Fibroblast of peridontal ligament (primary cell): ENCODE measurements at regions not wholly inside any gene's neighbourhood (a gene's known extent, or its start where the extent isn't known, plus 50 kb on each side); places are given as distances from the start of the nearest gene placed in this dataset.
"Not testable (repeated sequence)": the region's sequence is repeated elsewhere in the genome, so short reads cannot be mapped to it uniquely, and the experiment has no call there.

Experiments
- DNase-seq: peaks from one replicate; pipeline ENCODE4 v3.0.0-alpha.2; 2010; ENCODE audit errors: extremely low read depth

- not testable (repeated sequence) for DNase-seq
Measured at GRCh38 chr5:154588833-154589425, 110.9 kb upstream of the HAND1 start.

DNA sequence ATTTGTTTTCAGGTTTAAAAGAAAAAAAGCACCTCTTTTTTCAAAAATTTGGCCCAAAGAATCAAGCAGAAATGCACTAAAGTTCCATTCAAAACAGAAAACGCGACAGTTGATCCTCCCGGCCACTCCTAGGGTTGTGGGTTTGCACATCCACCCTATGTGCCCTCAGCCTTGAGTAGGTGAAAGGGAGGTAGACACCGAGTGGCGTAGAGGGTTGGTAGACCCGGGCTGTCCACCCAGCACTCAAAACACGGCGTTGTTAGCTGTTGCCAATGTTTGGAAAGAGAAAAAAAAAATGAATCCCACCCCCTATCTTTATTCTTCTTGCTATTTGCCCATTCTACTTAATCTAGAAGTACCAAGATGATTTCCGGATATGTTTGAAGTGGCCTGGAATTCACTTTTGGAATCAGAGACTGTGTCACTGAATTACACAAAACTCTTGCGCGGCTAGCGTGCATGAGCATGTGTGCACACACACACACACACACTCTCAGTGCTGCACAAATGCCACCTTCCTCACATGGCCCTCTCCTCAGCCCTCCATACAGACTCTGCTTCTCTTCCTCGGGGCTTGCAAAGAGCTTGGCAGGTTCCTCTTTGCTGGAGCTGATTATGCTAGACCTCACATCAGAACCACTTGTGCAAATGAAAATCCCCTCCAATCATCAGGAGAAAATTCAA lies 110.2 kb upstream of the HAND1 start:
- no peak for DNase-seq

GRCh38 chr5:154587123-154588026 lies 109.3 kb upstream of the HAND1 start:
- DNase-seq: no peak

GRCh38 chr5:154583671-154584177 lies 105.7 kb upstream of the HAND1 start:
- DNase-seq: no peak

- no peak for DNase-seq
Measured at GRCh38 chr5:154580422-154580821, 102.4 kb upstream of the HAND1 start.

DNA sequence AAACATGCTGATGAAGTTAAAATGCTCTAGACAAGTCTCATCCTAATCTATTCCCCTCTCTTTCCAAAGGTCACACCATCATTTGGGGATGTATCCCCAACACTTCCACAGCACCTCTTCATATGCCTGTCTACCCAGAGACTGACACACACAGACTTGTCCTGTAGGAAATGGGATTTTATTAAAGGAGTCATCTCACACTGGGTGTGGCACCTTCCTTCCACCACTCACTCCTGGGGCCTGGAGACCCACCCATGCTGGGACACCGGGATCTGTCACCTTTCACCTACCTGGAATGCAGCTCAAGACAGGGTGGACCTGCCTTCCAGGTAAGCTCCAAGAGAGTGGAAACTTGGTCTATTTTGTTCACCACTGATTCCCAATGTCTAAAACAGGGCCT lies 99.4 kb upstream of the HAND1 start:
- DNase-seq: no peak

- DNase-seq: no peak
Measured at GRCh38 chr5:154576429-154576806, 98.4 kb upstream of the HAND1 start.

DNA sequence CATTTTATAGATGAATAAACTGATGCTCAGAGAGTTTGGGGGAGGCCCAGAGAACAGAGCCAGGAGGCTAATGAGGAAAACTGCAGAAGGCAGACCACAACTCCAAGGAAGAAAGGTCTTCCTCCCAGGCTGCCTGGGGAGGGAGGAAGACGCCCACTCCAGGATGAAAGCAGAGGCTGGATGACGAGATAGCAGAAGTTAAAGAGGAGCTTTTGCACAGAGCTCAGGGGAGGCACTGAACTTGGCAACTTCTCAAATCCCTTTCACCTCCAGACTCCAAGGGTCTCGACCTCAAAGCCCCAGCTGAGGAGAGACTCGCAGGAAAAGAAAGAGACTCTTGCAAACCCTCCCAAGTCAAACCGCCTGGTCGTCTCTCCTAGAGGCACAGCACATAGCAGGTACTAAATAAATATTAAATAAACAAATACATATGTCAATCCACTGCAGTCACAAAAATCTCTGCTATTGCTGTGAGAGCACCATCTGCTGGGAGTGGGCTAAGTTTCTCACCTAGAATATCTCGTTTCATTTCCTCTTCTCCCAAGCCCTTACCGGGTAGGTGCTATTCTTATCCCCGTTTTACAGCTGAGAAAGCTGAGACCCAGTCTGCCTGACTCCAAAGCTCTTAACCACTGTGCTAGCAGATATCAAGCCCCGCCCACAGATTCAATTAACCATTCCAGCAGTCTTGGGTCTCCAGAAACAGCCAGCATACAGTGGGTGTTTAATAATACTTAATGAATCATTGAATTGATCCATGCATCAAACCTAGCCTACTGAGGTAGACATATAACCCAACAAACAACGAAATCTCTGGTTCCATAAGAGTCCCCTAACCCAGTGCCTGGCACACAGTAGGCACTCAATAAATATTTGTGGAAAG lies 97.8 kb upstream of the HAND1 start:
- no peak for DNase-seq

DNA sequence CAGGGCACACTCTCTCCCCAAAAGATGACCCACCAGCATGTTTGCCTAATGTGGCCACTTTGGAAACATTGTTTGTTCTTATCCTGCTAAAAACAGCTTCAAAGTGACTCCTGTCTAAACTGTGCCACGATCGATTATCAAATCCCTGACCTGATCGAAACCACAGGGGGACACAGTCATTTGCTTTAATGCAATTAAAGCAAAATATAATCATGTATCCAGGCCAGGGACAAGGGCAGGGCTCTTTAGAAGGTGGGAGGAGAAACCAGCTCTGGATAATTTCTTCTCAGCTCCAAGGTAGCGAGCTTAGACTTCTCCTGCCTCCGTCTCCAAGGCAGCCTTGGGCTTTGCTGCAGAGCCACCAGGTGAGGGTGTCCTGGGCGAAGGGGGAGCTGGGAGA lies 95.0 kb upstream of the HAND1 start:
- DNase-seq: no peak

GRCh38 chr5:154571325-154572035 lies 93.5 kb upstream of the HAND1 start:
- no peak for DNase-seq

DNA sequence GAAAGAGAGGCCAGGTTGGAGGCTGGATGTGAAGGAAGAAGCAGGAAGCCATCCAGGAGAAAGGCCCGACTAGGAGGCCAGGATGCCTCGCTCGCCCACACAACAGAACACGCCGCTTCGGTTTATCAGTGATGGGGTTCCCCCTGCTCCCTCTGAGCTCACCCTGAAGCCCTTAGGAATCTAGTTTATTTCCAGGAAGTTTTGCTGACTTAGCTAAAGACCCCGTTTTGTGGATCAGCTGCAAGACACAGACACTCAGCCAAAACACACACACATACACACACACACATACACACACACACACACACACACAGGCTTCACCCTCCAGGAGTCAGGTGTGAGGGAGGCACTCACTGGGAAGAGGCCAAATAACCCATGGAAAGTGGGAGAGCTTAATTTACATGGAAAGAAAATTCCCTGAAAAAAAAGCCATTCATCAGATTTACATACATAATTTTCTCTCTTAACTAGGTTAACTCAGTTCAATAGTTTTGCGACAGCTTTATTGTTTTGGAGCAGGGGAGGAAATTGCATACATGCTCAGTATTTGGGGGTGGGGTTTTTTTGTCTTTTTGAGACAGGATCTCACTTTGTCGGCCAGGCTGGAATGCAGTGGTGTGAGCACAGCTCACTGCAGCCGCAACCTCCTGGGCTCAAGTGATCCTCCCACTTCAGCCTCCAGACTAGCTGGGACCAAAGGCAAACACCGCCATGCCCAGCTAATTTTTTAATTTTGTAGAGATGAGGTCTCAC lies 92.7 kb upstream of the HAND1 start:
- no peak for DNase-seq

DNA sequence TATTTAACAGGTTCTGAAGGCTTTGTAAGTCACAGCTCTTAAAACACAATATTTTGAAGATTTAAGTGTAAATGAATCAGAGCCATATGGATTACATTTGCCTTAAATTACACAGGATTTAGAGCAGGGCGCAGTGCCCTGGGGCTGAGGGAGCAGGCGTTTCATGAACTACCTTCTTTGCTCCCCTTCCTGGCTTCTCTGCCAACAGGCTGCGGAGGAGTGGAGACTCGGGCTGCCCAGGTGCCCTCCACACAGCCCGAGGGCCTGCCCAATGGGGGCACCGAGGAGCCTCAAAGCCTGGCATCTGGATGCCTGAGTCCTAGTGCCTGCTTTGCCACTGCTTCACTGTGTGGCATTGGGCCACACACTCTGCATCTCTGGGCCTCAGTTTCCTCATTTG lies 90.6 kb upstream of the HAND1 start:
- DNase-seq: no peak

DNA sequence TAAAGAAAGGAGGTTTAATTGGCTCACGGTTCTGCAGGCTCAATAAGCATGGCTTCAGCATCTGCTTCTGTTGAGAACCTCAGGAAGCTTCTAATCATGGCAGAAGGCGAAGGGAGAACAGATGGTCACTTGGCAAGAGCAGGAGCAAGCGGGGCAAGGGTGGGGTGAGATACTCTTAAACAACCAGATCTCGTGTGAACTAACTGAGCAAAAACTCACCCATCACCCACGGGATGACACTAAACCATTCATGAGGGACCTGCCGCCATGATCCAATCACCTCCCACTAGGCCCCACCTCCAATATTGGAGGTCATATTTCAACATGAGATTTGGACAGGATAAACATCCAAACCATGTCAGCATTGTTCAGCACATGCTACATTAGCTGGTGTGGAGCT lies 89.1 kb upstream of the HAND1 start:
- no peak for DNase-seq

- no peak for DNase-seq
Measured at GRCh38 chr5:154566146-154566680, 88.2 kb upstream of the HAND1 start.

- DNase-seq: no peak
Measured at GRCh38 chr5:154565123-154565522, 87.1 kb upstream of the HAND1 start.

GRCh38 chr5:154562244-154562880 lies 84.3 kb upstream of the HAND1 start:
- DNase-seq: no peak

GRCh38 chr5:154559398-154560276 lies 81.6 kb upstream of the HAND1 start:
- no peak for DNase-seq

- no peak for DNase-seq
Measured at GRCh38 chr5:154557548-154557947, 79.5 kb upstream of the HAND1 start.
